ENCODE measurements at regions not wholly inside any gene's neighbourhood (a gene's known extent, or its start where the extent isn't known, plus 50 kb on each side); places are given as distances from the start of the nearest gene placed in this dataset.
A peak's percentile ranks its signal among the peaks of the same experiment; 100 is the strongest.

DNA sequence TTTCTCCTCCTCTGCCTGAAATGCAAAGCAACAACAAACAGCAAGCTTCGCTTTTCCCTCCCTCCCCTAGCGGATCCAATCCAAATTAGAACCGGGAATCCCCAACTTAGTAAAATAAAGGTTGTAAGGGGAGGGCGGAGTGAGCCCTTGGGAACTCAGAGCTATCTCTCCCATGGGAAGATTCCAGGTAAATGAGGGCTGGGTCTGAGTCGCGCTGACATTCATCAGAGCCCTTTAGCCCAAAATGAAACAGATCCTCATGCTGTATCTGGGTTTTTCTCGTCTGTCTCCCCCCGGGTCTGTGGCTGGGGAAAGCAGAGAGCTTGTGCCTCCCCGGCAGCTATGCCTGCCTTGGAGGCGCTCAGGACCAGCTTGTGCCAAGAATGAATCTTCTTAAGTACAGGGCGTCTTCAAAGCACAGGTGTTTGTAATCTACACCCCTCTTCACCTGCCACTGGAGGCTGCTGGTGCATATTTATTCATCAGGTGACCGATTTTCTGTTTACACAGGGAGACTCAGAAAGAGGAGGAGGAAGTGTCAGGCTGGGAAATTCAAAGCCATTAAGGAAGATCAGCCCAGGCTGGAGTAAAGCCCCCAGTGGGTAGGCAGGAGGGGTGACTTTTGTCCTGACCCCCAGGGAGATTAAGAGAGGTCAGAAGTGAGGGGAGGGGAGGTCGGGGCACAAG, 55.0 kb upstream of the GSE1 start:
- Histone ChIP-seq H3K27ac (ENCODE audit: extremely low read length, insufficient read depth, low read length) (peak overlapping the region; percentile 73), H3K4me2 (ENCODE audit: low read depth, low read length) (peak overlapping the region; percentile 96), H3K9ac (ENCODE audit: insufficient read depth, low read depth, low read length) (peak overlapping the region; percentile 76), H4K20me1 (ENCODE audit: insufficient read depth, low read length) (peaks cover 40% of the 10 kb centered on the region; the same call in 1 of the 2 replicates), H3K4me1 (ENCODE audit: insufficient read depth, low read length) (peaks cover 68% of the 10 kb centered on the region), H2AFZ (ENCODE audit: low read length) (no peak overlapping the region), H3K79me2 (ENCODE audit: insufficient read depth, low read length) (peaks cover 68% of the 10 kb centered on the region), H3K36me3 (replicated peaks in 1 of 2; ENCODE audit: control insufficient read depth in 1 of 2, insufficient read depth in 2 of 2, low read length in 2 of 2) (no peaks in the 10 kb centered on the region), H3K27me3 (ENCODE audit: control insufficient read depth in 1 of 2, insufficient read depth in 2 of 2, low read length in 2 of 2) (no peaks in the 10 kb centered on the region), H3K4me3 (replicated peaks in 1 of 3; ENCODE audit: insufficient read depth in 1 of 3, low read depth in 2 of 3, low read length in 3 of 3) (peak overlapping the region; percentile 75 to 82 (median 78)), H3K9me3 (ENCODE audit: low read length) (no peaks in the 10 kb centered on the region)
- in situ Hi-C loops (cut with HindIII; ENCODE audit: extremely low pct_ligation_motif_present, low pct_unique_long_range_greater_than_20kb) (loop anchor here (5.0 kb wide), 1 partner anchor 116 kb away; no protein-coding TSS in a partner anchor), intact Hi-C loops (cut with micrococcal nuclease; ENCODE audit: unreplicated experiment) (loop anchor here (1.0 to 2.0 kb wide), 5 partner anchors 43 to 136 kb away; no protein-coding TSS in a partner anchor)
- ATAC-seq (no peak), DNase-seq (ENCODE audit: low spot score) (no peak), FAIRE-seq (no peak)
- 13% methylated on average over 13 of the region's 13 CpGs for WGBS (ENCODE audit: low lambda C conversion rate)
- TSS peak; percentile 36 for BruUV-seq (replicated peaks)
- POLR2A ChIA-PET, result interaction anchor here (0.9 to 2.4 kb wide), 11 partner anchors 14 to 137 kb away, joined by 4 to 53 read pairs (median 8); partner anchors contain the start of gene GSE1
- CTCF ChIA-PET (ENCODE audit: low intra/inter-chr PET ratio, low total read pairs), result interaction anchor here (1.0 to 2.1 kb wide), 2 partner anchors 135 to 138 kb away, joined by 5 to 16 read pairs; no protein-coding TSS in a partner anchor
- TF ChIP-seq JUN (CRISPR knock-in tag; IDR thresholded peaks at IDR 0.05) (0 out of 2 replicates have a peak, but pooled peaks have one; percentile 19), ZFP62 (CRISPR knock-in tag; IDR thresholded peaks at IDR 0.05) (no peak), ZNF251 (CRISPR knock-in tag; IDR thresholded peaks at IDR 0.05) (no peak), NKX3-1 (CRISPR knock-in tag; IDR thresholded peaks at IDR 0.05) (no peak), SNAPC2 (CRISPR knock-in tag; IDR thresholded peaks at IDR 0.05) (no peak), MEIS1 (CRISPR knock-in tag; IDR thresholded peaks at IDR 0.05; ENCODE audit: borderline replicate concordance) (no peak), SMAD3 (CRISPR knock-in tag; IDR thresholded peaks at IDR 0.05) (no peak), SP1 (IDR thresholded peaks at IDR 0.05) (no peak), SP1 (CRISPR knock-in tag; IDR thresholded peaks at IDR 0.05) (no peak), ZNF235 (CRISPR knock-in tag; IDR thresholded peaks at IDR 0.05; ENCODE audit: borderline replicate concordance) (no peak), ZNF501 (CRISPR knock-in tag; IDR thresholded peaks at IDR 0.05) (0 out of 2 replicates have a peak, but pooled peaks have one; percentile 15), FOXA1 (IDR thresholded peaks at IDR 0.05) (no peak), FOXA1 (CRISPR knock-in tag; IDR thresholded peaks at IDR 0.05) (peak; percentile 78), HNRNPUL1 (IDR thresholded peaks at IDR 0.05; ENCODE audit: low read depth, low read length) (no peak)
- TF ChIP-seq, protein P1, sequence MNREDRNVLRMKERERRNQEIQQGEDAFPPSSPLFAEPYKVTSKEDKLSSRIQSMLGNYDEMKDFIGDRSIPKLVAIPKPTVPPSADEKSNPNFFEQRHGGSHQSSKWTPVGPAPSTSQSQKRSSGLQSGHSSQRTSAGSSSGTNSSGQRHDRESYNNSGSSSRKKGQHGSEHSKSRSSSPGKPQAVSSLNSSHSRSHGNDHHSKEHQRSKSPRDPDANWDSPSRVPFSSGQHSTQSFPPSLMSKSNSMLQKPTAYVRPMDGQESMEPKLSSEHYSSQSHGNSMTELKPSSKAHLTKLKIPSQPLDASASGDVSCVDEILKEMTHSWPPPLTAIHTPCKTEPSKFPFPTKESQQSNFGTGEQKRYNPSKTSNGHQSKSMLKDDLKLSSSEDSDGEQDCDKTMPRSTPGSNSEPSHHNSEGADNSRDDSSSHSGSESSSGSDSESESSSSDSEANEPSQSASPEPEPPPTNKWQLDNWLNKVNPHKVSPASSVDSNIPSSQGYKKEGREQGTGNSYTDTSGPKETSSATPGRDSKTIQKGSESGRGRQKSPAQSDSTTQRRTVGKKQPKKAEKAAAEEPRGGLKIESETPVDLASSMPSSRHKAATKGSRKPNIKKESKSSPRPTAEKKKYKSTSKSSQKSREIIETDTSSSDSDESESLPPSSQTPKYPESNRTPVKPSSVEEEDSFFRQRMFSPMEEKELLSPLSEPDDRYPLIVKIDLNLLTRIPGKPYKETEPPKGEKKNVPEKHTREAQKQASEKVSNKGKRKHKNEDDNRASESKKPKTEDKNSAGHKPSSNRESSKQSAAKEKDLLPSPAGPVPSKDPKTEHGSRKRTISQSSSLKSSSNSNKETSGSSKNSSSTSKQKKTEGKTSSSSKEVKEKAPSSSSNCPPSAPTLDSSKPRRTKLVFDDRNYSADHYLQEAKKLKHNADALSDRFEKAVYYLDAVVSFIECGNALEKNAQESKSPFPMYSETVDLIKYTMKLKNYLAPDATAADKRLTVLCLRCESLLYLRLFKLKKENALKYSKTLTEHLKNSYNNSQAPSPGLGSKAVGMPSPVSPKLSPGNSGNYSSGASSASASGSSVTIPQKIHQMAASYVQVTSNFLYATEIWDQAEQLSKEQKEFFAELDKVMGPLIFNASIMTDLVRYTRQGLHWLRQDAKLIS (CRISPR knock-in tag; IDR thresholded peaks at IDR 0.05), result no peak
- TF ChIP-seq, protein P2, sequence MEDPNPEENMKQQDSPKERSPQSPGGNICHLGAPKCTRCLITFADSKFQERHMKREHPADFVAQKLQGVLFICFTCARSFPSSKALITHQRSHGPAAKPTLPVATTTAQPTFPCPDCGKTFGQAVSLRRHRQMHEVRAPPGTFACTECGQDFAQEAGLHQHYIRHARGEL (CRISPR knock-in tag; IDR thresholded peaks at IDR 0.05), result no peak
- TF ChIP-seq, protein P3, sequence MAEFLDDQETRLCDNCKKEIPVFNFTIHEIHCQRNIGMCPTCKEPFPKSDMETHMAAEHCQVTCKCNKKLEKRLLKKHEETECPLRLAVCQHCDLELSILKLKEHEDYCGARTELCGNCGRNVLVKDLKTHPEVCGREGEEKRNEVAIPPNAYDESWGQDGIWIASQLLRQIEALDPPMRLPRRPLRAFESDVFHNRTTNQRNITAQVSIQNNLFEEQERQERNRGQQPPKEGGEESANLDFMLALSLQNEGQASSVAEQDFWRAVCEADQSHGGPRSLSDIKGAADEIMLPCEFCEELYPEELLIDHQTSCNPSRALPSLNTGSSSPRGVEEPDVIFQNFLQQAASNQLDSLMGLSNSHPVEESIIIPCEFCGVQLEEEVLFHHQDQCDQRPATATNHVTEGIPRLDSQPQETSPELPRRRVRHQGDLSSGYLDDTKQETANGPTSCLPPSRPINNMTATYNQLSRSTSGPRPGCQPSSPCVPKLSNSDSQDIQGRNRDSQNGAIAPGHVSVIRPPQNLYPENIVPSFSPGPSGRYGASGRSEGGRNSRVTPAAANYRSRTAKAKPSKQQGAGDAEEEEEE (CRISPR knock-in tag; IDR thresholded peaks at IDR 0.05; ENCODE audit: borderline replicate concordance), result no peak
- TF ChIP-seq, protein P4, sequence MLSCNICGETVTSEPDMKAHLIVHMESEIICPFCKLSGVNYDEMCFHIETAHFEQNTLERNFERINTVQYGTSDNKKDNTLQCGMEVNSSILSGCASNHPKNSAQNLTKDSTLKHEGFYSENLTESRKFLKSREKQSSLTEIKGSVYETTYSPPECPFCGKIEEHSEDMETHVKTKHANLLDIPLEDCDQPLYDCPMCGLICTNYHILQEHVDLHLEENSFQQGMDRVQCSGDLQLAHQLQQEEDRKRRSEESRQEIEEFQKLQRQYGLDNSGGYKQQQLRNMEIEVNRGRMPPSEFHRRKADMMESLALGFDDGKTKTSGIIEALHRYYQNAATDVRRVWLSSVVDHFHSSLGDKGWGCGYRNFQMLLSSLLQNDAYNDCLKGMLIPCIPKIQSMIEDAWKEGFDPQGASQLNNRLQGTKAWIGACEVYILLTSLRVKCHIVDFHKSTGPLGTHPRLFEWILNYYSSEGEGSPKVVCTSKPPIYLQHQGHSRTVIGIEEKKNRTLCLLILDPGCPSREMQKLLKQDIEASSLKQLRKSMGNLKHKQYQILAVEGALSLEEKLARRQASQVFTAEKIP (CRISPR knock-in tag; IDR thresholded peaks at IDR 0.05; ENCODE audit: borderline replicate concordance), result no peak
